Thoracic aorta (tissue), 2 donors: ENCODE measurements at regions not wholly inside any gene's neighbourhood (a gene's known extent, or its start where the extent isn't known, plus 50 kb on each side); places are given as distances from the start of the nearest gene placed in this dataset.

Experiments used
- ATAC-seq: fragments of 150-250 bp; one replicate; pipeline ENCODE4 v1.8.0; 2017; ENCODE audit warnings: low read depth; ENCODE audit not compliant: insufficient number of reproducible peaks, low FRiP score
- DNase-seq: peaks from one replicate; pipeline ENCODE4 v3.0.0-alpha.2; 2020; ENCODE audit warnings: low spot score
- H3K27ac ChIP-seq, 2 donors: fragments of 200-600 bp; sonication (generic); 1 replicate in 1 of 2; 2 replicates in 1 of 2; pipeline ENCODE4 v1.5.1; 2016; ENCODE audit warnings: mild to moderate bottlenecking in 2 of 2, moderate library complexity in 2 of 2
- H3K27me3 ChIP-seq: fragments of 200-600 bp; sonication (generic); replicated peaks from 2 replicates; pipeline ENCODE4 v1.6.0; 2016; ENCODE audit warnings: mild to moderate bottlenecking; ENCODE audit not compliant: insufficient read depth
- H3K36me3 ChIP-seq: fragments of 200-600 bp; sonication (generic); one replicate; pipeline ENCODE4 v1.5.1; 2016
- H3K4me1 ChIP-seq, 2 donors: fragments of 200-600 bp; sonication (generic); 1 replicate in 1 of 2; 2 replicates in 1 of 2; pipeline versions ENCODE4 v1.5.1 to v1.6.0; 2016; ENCODE audit warnings: low read depth in 2 of 2, mild to moderate bottlenecking in 1 of 2; ENCODE audit not compliant: control insufficient read depth in 1 of 2
- H3K4me3 ChIP-seq: fragments of 200-600 bp; sonication (generic); 2 replicates; pipeline ENCODE4 v1.5.1; 2016; ENCODE audit warnings: mild to moderate bottlenecking
- H3K9me3 ChIP-seq: fragments of 200-600 bp; sonication (generic); 2 replicates; pipeline ENCODE4 v1.5.1; 2016
- TF ChIP-seq, protein P1 (sequence below): fragments of 200-600 bp; sonication (generic); IDR thresholded peaks from one replicate; pipeline ENCODE4 v1.5.1; 2019; ENCODE audit warnings: antibody characterized with exemption

DNA sequence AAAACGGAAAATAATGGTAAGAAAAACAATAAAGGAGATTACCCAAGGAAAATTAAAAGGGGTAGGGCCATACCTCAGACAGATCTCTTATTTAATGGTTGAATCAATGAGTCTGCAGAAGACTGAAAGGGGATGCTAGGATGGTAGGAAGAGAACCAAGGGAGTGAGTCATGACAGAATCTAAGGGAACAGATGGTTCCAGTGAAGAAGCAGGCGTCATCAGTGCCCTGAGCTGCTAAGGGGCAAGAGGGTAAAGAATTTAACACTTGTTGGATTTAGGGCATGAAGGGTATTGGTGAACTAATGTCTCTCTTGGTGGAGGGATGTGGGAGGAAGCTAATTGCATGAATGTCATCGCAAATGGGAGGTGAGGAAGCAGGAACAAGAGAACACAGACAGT lies 329.2 kb upstream of the TSHZ3 start:
- Histone ChIP-seq H3K9me3 (no peaks in the 10 kb centered on the region), H3K27ac (no peak overlapping the region), H3K27me3 (no peaks in the 10 kb centered on the region), H3K36me3 (no peaks in the 10 kb centered on the region), H3K4me3 (no peak overlapping the region), H3K4me1 (no peaks in the 10 kb centered on the region)
- TF ChIP-seq, protein P1, sequence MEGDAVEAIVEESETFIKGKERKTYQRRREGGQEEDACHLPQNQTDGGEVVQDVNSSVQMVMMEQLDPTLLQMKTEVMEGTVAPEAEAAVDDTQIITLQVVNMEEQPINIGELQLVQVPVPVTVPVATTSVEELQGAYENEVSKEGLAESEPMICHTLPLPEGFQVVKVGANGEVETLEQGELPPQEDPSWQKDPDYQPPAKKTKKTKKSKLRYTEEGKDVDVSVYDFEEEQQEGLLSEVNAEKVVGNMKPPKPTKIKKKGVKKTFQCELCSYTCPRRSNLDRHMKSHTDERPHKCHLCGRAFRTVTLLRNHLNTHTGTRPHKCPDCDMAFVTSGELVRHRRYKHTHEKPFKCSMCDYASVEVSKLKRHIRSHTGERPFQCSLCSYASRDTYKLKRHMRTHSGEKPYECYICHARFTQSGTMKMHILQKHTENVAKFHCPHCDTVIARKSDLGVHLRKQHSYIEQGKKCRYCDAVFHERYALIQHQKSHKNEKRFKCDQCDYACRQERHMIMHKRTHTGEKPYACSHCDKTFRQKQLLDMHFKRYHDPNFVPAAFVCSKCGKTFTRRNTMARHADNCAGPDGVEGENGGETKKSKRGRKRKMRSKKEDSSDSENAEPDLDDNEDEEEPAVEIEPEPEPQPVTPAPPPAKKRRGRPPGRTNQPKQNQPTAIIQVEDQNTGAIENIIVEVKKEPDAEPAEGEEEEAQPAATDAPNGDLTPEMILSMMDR, result no peak
- ATAC-seq (no peak), DNase-seq (no peak)

DNA sequence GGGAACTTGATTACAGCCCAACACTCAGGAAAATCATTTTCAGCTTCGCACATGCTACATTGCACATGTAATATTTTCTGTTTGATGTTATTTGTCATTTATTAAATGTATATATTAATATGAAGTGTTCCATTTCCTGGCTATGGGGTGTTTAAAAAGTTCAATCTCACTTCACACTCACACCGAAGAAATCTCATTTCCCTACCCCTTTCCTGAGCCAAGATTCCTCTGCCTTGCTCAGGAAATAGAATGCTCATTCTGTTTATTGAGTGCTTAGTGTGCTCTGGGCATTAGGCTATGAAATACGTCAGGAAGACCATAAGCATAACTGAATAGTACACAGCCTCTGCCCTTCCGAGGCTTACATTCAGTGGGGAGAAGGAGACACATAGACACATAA lies 331.9 kb upstream of the TSHZ3 start:
- DNase-seq (no peak), ATAC-seq (no peak)
- no peak overlapping the region for H3K27ac ChIP-seq
- no peaks in the 10 kb centered on the region for H3K36me3 ChIP-seq
- no peaks in the 10 kb centered on the region for H3K9me3 ChIP-seq
- no peaks in the 10 kb centered on the region for H3K4me1 ChIP-seq
- TF ChIP-seq, protein P1, result no peak
- H3K27me3 ChIP-seq, result no peaks in the 10 kb centered on the region
- no peak overlapping the region for H3K4me3 ChIP-seq

DNA sequence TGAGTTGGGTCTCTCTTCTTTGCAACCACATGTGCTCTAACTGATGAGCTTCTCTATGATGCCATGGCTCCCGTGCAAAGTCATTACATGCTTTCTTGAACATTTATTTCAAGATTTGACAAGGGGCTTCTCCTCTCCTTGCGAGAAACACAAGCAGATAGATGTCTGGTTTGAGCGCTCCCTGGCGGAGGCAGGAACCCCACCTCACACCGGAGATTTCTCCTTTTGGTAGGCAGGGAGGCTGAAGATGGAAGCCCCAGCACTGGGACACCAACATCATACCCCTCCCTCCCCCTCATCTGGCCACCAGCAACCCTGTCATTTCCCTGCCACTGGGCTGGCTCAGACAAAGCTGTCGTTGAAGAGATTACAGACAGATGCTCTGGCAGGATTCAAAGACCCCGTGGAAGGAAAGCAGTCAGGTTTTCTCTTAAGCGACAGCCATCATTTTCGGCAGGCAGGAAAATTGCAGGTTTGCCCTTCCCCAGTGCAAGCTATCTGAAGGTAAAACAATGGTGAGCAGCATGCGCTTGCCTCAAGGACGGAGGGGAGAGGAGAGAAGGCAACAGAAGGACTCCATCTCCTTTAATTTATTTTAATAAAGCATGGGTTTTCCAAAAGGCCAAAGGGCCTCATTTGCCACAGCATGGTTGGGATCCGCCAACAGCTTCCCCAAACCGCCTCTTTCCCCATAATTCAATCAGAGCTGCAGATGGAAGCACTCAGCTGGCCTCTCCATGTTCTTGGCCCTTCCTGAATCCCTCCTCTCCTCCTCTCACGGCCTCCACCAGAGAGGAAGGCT lies 344.1 kb upstream of the TSHZ3 start:
- Histone ChIP-seq H3K4me3 (no peak overlapping the region), H3K36me3 (no peaks in the 10 kb centered on the region), H3K4me1 (no peaks in the 10 kb centered on the region), H3K27me3 (no peaks in the 10 kb centered on the region), H3K9me3 (no peaks in the 10 kb centered on the region), H3K27ac (no peak overlapping the region)
- DNase-seq (no peak), ATAC-seq (no peak)
- TF ChIP-seq, protein P1, result no peak

DNA sequence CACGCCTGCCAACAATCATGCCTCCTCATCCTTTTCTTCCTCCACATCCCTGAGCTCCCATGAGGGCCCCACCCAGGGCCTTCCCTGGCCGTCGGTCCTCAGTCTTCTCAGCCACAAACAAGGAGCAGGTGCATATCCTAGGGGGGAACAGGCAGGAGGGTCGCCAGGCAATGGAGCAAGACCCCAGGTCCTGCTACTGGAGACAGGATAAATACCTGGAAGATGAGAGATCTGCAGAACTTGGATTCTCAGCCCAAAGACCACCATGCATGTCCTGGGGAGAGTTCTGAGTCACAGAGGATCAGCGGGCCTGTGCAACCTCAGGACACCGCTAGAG lies 344.7 kb upstream of the TSHZ3 start:
- Histone ChIP-seq H3K36me3 (no peaks in the 10 kb centered on the region), H3K27ac (no peak overlapping the region), H3K4me1 (no peaks in the 10 kb centered on the region), H3K4me3 (no peak overlapping the region), H3K9me3 (no peaks in the 10 kb centered on the region), H3K27me3 (no peaks in the 10 kb centered on the region)
- ATAC-seq (no peak), DNase-seq (no peak)
- TF ChIP-seq, protein P1, result no peak

DNA sequence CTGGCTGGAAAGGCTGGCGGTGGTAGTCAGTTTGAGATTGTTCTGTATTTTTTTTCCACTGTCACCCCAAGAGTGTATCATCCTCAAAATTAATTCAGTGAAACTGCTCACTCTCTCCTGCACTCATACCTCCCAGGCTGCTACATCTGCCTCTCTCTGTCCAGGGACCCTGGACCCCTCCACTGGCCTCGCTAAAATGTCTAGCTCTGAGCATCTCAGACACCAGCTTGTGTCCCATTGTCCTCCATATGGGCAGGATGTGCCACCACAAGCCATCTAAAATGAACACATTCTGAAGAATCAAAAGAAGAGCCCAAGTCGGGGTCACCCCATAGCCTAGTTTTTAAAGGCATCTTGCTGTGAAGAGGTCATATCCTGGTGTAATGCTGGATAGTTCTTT lies 345.5 kb upstream of the TSHZ3 start:
- Histone ChIP-seq H3K9me3 (no peaks in the 10 kb centered on the region), H3K4me1 (no peaks in the 10 kb centered on the region), H3K36me3 (no peaks in the 10 kb centered on the region), H3K4me3 (no peak overlapping the region), H3K27me3 (no peaks in the 10 kb centered on the region), H3K27ac (no peak overlapping the region)
- DNase-seq (no peak), ATAC-seq (no peak)
- TF ChIP-seq, protein P1, result no peak
